Skin of body (tissue), 1 donor: ENCODE measurements at regions not wholly inside any gene's neighbourhood (a gene's known extent, or its start where the extent isn't known, plus 50 kb on each side); places are given as distances from the start of the nearest gene placed in this dataset.
"Not testable (repeated sequence)": the region's sequence is repeated elsewhere in the genome, so short reads cannot be mapped to it uniquely, and the experiment has no call there.

Source experiments
- DNase-seq: peaks from one replicate; lab custom pipeline; 2025; lab: John Stamatoyannopoulos, UW

DNA sequence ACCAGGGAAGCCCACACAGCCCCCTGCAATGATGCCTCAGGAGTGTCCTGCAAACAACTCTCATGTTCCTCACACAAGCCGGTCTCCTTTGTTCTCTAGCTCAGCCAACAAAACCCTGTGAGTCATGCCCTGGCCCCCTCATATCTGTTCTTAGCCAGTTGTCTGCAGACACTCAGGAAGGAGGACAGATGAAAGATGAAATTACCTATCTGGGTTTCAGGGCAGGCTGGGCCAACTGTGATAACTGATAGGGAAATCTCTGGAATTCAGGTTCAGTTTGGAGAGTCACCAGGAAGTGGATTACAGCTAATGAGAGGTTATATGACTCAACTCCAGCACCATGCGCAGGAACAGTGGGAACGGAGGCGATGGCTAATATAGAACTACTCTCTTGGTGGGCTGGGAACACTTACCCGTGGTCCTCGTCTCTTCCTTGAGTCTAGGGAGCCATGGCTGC is 352.0 kb upstream of the ADAMTS9 start:
- no peak for DNase-seq

DNA sequence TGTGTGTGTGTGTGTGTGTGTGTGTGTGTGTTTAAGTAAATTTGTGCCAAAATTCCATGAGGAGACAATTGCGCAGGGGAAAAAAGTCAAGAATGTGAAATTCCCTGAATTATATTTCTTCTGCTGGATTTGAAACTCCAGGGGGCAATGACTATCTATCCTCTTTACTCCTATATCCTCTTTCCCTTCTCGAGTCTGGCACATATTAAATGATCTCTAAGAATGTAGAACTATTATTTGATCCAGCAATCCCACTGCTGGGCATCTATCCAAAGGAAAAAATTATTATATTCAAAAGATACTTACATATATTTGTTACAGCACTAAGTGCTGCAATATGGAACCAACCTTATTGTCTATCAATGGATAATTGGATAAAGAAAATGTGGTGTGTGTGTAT is 350.1 kb upstream of the ADAMTS9 start:
- DNase-seq = peak; percentile 61

DNA sequence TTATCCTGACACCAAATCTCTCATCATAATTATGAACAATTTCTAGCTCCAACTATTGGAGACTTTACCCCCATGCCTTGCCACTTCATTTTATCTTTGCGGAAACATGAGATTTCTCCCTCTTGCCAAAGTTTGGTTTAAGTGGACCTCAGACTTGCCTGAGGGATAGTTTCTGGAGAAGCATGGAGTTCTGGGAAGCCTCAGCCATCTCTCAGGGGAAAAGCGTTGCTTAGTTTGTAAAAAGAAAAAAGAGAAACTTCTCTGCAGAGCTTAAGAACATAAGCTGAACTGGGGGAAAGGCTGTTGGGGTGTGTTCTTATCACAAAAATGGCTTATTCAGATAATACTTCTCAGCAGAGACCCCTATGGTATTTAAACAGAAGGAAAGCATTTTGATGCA is 347.4 kb upstream of the ADAMTS9 start:
- DNase-seq = no peak

DNA sequence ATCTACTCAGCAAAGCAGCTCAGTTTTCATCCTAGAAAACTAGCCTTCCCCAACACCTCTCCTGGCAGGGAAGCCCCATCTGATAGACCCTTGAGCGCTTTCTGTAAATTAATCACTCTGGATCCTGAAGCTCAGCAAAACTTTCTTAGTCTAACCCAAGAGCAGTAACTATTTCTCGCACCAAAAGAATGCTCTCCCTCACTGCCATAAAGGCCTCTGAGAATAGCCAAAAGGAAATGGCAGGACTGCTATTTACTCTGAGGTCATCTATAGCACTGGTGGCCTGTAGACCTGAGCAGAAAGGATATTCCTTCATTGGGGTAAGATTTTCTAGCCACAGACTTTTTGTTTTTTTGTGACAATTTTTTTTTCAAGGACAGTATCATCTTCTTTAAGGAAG is 345.8 kb upstream of the ADAMTS9 start:
- DNase-seq = no peak

DNA sequence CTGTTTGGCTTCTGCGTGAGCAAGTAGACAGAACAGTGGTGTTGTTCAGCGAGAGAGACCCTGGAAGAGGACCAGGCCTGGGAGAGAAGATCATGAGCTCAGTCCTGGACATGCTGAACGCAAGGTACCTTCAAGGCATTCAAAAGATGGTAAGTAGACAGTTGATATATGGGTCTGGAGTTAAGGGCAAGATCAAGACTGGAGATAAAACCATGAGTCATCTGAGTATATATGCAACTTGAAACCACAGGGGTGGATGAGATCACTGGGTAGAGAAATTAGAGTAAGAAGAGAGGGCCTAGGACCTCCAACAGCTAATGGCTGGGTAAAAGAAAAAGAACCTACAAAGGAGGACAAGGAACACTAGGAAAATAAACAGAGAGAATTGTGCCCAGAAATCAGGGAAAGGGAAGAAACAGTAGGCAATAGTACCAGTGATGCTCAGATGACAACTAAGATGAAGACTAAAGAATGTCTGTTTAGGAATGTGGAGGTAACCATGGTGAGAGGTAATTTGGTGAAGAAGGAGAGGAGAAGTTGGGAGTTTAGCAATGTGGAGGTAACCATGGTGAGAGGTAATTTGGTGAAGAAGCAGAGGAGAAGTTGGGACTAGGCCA is 343.2 kb upstream of the ADAMTS9 start:
- no peak for DNase-seq

DNA sequence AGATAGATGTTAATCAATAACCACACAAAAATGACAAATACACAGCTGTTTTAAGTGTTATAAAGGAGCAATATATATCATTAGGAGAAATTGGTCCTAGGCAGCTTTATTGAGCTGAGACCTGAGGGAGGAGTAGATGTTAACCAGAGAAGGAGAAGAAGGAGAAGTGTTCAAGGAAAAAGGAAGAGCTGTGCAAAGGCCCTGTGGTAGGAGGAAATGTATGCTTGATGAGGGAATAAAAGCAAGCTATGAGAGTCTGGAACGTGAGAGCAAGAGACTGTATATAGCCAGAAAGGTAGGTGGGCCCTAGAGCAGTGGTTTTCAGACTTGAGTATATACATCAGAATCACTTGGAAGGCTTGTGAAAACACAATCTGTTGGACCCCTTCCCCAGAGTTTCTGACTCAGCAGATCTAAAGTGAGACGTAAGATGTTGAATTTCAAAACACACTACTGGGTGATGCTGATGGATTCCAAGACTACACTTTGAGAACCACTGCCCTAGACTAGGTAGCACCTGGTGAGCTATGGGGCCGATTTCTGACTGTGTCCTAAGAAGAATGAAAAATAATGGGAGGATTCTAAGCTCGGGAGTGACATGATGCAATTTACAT is 342.3 kb upstream of the ADAMTS9 start:
- no peak for DNase-seq

DNA sequence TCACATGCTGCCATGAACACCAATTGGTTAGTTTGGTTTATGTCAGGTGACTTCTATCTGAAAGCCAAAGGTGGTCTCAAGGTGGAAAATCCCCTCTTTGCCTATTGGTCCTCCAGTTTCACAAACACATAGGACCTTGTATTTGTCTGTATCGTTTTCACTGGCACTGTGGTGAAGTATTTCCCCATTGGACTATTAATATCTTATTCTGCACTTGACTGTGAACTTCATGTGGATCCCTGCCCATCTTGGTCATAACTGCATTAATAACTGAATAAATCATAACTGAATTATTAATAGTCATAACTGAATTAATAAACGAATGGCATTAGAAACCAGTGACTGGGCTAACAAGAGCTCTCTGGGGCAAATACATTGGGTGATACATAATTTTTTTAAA is 341.3 kb upstream of the ADAMTS9 start:
- DNase-seq = no peak

DNA sequence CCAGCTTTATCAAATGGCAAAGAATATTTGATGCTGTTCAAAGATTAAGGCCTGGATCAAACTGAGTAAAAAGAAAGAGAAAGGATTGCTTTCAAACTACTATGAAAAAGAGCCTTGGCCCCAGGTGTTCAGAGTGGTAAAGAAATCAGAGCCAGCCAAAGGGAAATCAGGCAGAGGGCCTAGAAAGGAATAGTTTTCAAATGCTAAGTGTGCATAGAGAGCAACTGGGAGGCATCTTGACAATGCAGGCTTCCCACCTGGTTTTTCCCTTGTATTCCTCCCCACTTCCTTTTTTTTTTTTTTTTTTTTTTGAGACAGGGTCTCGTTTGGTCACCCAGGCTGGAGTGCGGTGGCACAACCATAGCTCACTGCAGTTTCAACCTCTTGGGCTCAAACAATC is 340.2 kb upstream of the ADAMTS9 start:
- DNase-seq = no peak

DNA sequence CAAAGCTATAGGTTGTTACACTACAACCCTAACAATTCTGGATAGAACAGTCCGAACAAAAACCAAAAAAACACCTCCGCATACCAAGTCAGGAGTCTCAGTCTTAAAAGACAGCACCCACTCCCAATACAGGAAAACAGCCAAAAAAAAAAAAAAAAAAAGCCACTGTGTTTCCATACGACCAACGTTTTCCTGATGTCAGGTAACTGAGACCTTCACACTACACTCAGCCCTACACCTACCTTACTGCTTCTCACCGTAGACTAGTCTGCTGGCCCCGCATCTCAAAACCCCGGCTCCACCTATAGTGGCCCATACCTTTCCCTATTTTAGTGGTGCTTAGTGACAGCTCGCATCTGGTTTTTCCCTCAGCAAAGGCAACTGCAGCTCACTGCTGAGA is 339.5 kb upstream of the ADAMTS9 start:
- DNase-seq = no peak

DNA sequence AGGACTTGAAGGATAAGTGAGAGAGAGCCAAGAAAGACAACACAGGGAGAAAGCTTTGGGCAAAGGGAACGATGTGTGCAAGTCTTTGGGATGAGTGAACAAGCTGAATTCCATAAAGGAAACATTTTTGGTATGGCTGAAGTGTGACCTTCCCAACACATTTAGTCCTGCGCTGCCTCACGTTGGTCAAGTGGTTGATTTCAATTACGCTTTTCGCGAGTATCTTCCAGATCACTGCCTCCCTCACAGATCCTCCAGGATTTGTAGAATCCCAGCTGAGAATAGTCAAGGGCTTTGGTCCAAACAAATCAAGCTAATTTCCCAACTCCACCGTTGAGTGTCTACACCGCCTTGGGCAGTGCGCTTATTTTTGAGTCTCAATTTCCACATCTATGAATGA is 338.4 kb upstream of the ADAMTS9 start:
- no peak for DNase-seq

DNA sequence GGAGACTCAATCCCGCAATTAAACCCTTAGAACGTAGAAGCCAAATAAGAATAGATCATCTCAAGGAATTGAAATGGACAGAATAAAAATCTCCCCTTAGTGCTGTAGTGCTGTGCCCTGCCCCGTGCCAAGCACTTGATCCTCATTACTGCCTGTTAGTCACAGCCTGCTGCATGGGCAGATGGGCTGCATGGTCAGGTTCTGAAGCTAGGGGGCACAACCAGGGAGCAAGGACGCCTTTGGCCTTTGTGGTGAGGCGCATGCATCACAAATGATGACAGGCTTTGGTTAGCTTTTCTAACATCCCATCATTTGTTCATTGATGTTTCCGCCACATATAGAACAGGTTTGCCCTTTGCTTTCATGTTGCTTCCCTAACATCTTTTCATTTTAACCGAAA is 336.3 kb upstream of the ADAMTS9 start:
- DNase-seq = no peak

DNA sequence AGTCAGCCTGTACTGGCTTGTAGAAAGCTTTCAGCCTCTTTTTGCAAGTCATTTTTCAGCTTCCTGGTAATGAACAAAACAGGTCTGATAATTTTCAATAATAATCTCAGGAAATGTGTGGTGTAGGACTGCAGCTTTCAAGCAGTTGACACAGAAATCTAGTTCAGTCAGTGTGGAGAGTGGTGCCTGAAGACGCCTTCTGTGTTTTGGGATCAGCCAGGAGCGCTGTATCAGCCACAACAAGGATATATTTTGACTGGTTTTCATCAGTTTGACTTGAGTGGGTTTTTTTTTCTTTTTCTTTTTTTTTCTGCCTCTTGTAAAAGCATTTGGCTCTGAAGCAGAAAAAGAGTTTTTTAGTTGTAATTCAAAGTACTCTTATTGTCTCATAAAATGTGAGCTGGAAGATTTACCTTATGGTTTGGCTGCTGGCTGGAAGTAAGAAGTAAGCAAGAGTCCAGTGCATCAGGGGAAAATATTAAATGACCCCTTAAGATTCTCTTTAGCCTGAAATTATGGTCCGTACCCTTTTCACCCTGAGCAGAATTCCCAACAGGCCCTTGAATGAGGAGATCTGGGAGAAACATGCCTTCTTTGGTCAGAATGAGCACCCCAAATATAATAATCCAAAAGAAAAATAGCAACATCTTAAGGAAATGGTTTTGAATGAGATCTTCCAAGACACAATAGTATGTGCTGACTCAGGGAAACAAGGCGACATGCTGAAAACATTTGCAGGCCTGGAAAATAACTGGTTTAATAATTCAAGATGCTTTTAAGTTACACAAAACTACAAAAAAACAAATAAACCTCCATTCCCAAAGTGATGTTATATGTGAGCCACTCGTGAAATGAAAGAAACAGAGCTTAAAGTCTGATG is 332.7 kb upstream of the ADAMTS9 start:
- peak; percentile 82 for DNase-seq

DNA sequence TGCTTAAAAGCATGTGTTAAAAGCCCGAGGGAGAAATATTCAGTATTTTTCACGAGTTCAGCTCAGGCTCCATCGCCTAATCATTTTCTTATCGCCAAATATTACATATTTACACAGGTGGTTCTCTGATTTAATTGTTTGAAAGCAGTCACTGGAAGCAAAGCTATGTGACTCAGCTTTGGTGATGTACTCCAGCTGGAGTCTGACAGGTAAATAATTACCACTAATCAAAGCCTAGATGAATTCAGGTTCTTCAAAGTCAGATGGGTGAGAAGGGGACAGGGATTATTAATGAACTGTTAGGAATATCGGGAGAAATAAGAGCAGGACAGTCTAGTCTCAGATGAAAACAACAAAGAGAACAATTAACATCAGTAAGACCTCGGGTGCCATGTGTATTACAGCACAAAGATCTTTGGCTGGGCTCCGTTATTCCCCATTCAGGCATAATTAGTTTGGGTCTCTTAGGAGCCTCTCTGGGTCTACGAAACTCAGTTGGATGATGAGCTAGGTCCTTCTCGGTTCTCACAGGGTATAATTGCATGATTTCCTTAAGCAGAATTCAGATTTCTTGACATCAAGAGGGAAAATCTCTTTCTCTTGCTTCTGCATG is 331.7 kb upstream of the ADAMTS9 start:
- no peak for DNase-seq

DNA sequence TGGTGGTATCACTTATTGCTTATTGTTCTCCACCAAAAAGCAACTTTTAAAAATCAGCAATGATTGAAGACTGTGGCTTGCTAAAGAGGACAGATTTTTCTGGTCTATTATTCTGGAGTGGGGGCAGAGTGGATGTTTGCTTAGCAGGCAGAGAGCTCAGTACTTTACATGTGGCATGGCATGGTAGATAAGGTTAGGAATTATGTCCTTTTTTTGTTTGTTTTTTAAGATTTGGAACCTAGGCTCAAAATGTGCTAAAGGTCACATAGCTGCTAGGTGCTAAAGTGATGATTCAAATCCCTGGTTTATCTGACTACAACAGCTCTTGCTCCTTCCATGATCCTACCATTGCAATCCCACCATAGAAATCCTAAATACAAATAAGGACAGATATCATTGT is 331.0 kb upstream of the ADAMTS9 start:
- DNase-seq = no peak

DNA sequence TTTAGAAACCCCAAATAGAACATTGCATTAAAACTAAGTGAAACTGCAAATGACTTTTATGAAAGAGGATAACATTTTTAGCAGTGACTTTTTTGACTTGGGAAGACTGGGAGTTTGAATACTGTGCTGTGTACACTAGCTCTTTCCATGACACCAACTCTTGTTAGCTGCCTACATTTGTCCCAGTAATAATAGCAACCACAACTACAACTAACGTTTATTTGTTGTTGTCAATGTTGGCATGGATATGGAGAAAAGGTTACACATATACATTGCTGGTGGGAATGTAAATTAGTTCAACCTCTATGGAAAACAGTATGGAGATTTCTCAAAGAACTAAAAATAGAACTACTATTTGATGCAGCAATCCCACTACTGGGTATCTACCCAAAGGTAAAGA is 329.6 kb upstream of the ADAMTS9 start:
- DNase-seq = no peak

DNA sequence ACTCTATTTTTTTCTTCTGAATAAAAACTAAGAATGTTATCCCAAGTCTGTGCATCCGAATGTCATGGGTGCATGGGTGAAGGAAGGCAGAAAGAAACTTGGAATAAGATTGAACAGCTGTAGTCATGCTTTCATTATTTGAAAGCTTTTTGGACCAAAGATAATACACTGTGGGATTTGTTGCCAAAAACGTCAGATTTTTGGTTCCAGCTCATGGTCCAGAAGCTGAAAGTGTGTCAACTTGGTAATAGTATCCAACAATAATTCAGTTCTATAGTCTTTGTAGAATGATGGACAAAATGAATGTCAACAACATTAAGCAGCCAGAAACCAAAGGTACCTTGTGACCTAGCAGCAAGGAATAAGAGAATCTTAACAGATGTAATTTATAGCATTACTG is 327.9 kb upstream of the ADAMTS9 start:
- DNase-seq = no peak

DNA sequence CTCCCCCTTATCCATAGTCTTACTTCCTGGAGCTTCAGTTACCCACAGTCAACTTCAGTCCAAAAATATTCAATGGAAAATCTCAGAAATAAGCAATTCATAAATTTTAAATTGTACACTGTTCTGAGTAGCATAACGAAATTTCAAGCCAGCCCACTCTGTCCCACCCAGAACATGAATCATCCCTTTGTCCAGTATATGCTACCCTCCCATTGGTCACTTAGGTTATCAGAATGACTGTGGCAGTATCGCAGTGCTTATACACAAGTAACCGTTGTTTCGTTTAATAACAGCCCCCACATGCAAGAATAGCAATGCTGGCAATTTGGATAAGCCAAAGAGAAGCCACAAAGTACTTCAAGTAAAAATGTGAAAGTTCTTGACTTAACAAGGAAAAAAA is 325.3 kb upstream of the ADAMTS9 start:
- no peak for DNase-seq

DNA sequence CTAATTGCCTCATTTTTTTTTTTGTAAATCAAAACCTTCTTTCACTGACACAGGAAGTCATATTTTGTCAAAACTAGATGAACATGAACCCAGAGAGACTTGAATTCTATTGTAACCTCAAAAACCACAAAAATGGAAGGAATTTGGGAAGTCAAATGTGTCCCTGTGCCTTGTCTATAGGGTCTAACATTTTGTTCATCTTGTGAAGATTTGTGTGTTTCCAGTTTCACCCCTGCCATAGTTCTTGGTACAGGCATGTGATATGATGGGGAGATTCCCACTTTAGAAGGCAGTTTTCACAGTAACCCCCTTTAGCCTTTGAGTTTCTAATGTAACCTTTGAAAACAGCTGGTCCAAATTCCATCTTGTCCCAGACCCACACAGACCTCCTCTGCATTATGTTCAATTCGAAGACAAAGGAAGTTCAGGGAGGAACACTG is 318.5 kb upstream of the ADAMTS9 start:
- peak; percentile 58 for DNase-seq

DNA sequence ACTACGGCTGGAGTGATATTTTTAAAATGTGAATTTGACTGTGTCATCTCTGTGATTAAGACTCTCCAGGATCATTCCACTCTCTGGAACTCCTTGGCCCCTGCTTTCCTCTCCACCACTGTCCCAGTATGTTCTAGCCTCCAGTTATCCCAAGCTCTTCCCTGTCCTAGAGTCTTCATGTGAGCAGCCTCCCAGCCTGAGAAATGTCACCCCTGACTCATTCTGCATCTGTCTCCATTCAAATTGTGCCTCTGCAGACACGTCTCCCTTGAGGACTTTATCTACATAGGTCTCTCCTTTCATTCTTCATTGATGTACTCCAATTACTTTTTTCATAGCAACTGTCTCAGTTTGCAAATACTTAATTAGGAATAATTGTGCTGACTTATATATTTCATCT is 317.7 kb upstream of the ADAMTS9 start:
- DNase-seq = no peak

DNA sequence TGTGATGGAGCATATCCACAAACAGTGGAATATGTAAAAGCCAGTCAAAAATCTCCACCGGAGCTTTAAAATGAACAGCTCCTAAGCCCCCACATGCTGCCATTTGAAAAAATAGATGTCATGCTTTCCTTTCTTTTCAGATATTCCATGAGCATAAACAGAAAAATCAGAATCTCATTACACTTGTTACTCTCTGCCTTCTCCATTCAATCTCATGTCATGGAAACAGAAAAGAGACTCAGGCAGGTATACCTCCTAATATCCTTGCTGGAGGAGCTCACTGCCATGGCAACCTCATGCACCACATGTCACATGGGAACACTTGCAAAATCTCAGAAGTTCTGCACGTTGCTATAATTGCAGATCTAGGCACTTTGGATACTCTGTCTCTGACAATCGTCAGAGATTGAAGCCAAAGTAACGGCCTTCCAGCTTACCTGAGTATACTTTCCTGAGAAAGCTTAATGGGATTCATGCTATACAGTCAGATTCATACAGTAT is 317.0 kb upstream of the ADAMTS9 start:
- DNase-seq = no peak

DNA sequence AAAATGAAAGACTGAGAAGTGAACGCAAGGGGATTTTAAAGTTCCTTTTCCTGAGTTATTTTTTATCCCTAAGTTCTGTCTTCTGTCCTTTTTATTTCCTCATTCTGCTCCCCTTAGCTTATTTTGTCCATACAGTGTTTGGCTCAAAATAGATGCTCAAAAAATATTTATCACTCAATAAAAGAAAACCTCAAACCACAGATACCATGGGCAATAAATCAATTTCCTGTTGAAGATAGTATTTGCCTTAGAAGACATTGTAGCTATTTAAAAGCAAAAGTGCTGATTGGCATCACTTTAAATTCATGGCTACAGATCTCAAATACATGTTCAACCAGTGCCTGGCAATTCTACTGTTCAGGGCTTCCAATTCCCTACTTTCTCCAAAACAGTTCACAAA is 316.5 kb upstream of the ADAMTS9 start:
- no peak for DNase-seq

DNA sequence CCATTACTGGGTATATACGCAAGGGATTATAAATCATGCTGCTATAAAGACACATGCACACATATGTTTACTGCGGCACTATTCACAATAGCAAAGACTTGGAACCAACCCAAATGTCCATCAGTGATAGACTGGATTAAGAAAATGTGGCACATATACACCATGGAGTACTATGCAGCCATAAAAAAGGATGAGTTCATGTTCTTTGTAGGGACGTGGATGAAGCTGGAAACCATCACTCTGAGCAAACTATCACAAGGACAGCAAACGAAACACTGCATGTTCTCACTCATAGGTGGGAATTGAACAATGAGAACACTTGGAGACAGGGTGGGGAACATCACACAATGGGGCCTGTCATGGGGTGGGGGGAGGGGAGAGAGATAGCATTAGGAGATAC is 313.3 kb upstream of the ADAMTS9 start:
- not testable (repeated sequence) for DNase-seq
